Left colon (tissue), 2 donors: ENCODE measurements at regions not wholly inside any gene's neighbourhood (a gene's known extent, or its start where the extent isn't known, plus 50 kb on each side); places are given as distances from the start of the nearest gene placed in this dataset.
"Not testable (repeated sequence)": the region's sequence is repeated elsewhere in the genome, so short reads cannot be mapped to it uniquely, and the experiment has no call there.

Experiments used
- ATAC-seq: fragments of 200-7000 bp; cut with Tn5 transposase; one replicate; pipeline ENCODE4 v1.9.1; 2020; ENCODE audit warnings: mild to moderate bottlenecking, moderate library complexity
- DNase-seq, 2 donors: peaks; one replicate each; pipeline ENCODE4 v3.0.0-alpha.2; 2020
- intact Hi-C, 2 donors: fragments of 100-400 bp; cut with DNase I in 1 of 2; cut with micrococcal nuclease in 1 of 2; formaldehyde crosslinking; loops; one replicate each; pipeline versions ENCODE4 v1.11.2 to v1.14.0; 2022; cut with DNase I, micrococcal nuclease
- donor health status: DM: no; HTN: no; CAD: no.
- donor health status: DM: yes; HTN: yes; CAD: no.

DNA sequence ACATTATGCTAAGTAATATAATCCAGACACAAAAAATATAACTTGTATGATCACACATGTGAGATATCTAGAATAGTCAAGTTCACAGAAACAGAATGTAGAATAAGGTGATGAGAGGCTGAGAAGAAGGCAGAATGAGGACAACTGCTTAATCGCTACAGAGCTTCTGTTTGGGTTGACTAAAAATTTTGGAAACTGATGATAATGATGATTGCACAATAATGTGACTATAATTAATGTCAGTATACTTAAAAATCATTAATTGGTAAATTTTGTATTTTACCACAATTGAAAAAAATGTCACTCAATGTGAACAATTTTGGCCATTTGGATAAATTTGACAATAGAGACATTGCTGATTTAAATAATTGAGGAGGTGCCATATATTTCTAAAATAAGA lies 1374.4 kb upstream of the CDH8 start:
- DNase-seq = no peak
- ATAC-seq = no peak
- intact Hi-C loops = no loop called here

GRCh38 chr16:63403792-63404191 lies 1367.6 kb upstream of the CDH8 start:
- DNase-seq = no peak
- intact Hi-C loops = no loop called here
- no peak for ATAC-seq

DNA sequence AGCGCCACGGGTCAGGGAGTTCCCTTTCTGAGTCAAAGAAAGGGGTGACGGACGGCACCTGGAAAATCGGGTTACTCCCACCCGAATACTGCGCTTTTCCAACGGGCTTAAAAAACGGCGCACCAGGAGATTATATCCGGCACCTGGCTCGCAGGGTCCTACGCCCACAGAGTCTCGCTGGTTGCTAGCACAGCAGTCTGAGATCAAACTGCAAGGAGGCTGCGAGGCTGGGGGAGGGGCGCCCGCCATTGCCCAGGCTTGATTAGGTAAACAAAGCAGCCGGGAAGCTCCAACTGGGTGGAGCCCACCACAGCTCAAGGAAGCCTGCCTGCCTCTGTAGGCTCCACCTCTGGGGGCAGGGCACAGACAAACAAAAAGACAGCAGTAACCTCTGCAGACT lies 1352.0 kb upstream of the CDH8 start:
- intact Hi-C loops, ATAC-seq, DNase-seq: not testable (repeated sequence)

DNA sequence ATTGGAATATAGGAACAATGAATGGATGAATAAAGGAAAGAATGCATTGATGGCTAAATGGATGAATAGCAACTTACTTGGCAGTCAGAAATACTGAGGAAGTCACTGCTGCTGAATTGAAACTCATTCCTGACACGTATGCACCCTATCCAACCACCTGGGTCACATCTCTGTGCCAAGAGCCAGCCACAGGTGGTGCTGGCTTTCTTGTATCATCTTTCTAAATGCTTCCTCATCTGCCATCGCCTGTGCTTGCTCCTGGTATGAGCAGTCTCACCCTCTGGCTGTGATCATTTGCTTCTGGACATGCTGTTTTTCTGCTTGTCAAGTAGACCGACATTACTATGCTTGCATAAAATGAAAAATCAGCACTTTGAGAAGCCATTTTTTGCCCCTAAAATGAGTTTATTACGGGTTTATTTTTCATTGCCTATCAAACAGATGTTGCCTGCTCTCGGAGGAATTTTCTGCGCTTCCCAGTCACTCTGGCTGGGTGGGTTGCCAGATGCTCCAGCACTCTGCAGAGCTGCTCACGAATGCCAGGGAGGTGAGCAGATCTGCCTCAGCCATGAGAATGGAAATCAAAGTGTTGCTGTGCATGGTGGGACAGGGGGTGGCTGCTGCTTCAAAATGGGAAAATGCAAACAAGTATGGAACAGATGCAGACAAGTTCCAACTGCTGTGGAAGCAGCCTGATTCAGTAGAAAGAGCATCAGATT lies 1349.6 kb upstream of the CDH8 start:
- DNase-seq (no peak), ATAC-seq (no peak)
- intact Hi-C loops = no loop called here

- DNase-seq (no peak), ATAC-seq (no peak)
- intact Hi-C loops = no loop called here
These were observed 1337.5 kb upstream of the CDH8 start for GRCh38 chr16:63373744-63374143.

GRCh38 chr16:63372815-63373214 lies 1336.6 kb upstream of the CDH8 start:
- DNase-seq (no peak), ATAC-seq (peak; percentile 20)
- intact Hi-C loops = no loop called here

GRCh38 chr16:63372283-63372682 lies 1336.0 kb upstream of the CDH8 start:
- peak; percentile 66 for ATAC-seq
- intact Hi-C loops = no loop called here
- DNase-seq = no peak

DNA sequence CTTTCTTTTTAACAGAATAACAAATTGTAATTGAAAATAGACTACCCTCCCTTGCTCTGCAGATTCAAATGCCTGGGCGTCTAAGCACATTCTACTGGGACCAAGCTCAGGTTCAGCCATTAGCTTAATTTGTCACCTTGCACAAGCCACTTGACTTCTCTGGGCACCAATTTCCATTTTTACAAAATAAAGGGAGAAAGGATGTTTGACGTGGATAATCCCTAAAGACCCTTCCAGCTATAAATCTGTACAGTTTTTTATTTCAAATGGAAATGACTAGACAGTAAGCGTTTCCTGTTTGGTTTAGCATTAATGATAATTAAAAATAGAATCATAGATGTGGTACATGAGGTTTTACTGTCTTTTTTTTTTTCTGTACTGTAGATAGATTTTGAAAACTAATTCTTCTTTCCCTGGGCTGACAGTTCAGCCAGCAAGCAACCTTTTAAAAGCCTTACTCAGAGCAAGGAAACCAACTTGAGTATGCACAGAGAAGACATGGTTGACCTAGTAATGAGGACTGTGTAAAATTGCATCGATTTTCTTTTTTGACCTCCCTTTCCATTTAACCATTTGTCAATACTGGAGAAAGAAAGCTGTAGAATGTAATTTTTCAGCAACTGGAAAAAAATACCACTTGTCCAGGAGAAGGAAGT lies 1329.5 kb upstream of the CDH8 start:
- DNase-seq (no peak), ATAC-seq (no peak)
- intact Hi-C loops = loop anchor here in 1 of 2 donors (10.0 kb wide), 2 partner anchors 689 to 1749 kb away; no protein-coding TSS in a partner anchor

DNA sequence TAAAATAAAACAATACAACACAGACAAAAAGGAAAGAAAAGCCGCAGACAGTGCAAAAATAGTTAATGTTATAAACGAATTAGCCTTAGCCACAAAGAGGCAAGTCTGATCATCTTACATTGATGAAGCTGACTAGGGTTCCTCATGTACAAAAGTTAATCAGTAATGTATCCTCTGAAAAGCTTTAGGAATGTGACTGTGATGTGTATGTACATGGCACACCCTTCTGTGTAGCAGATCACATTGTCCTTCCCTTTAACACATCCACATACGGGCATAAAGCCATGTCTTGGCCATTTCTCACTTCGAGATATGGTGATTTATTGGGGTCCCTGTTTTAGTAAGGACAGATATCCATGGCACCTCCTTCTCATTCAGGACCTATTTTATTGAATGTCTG lies 1327.5 kb upstream of the CDH8 start:
- DNase-seq = no peak

GRCh38 chr16:63361032-63361624 lies 1324.9 kb upstream of the CDH8 start:
- intact Hi-C loops = loop anchor here in 1 of 2 donors (10.0 kb wide), 2 partner anchors 694 to 1754 kb away; no protein-coding TSS in a partner anchor
- DNase-seq (no peak), ATAC-seq (no peak)

More for the DNA sequence above, 1327.5 kb upstream of the CDH8 start:
- intact Hi-C loops = loop anchor here in 1 of 2 donors (10.0 kb wide), 2 partner anchors 691 to 1751 kb away; no protein-coding TSS in a partner anchor
- peak; percentile 98 for ATAC-seq

GRCh38 chr16:63349961-63350360 lies 1313.7 kb upstream of the CDH8 start:
- ATAC-seq (no peak), DNase-seq (no peak)
- intact Hi-C loops = no loop called here

- DNase-seq (no peak), ATAC-seq (no peak)
- intact Hi-C loops = no loop called here
These were observed 1309.8 kb upstream of the CDH8 start for GRCh38 chr16:63346000-63346399.

DNA sequence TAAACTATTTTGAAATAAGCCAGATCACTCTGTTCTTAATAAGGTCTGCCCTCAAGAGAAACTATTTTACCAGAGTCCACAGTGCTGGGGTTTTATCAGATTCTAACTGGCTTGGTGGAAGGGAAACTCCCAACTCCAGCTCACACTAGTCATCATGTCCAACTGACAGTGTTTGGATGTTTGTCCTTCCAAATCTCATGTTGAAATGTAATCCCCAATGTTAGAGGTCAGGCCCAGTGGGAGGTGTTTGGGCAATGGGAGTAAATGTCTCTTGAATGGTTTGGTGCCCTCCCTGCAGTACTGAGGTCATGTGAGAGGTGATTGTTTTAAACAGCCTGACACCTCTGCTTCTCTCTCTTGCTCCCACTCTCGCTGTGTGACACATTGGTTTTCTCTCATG lies 1301.0 kb upstream of the CDH8 start:
- intact Hi-C loops = no loop called here
- no peak for DNase-seq
- ATAC-seq = no peak

GRCh38 chr16:63331111-63331510 lies 1294.9 kb upstream of the CDH8 start:
- ATAC-seq = no peak
- intact Hi-C loops = no loop called here
- no peak for DNase-seq

- intact Hi-C loops = no loop called here
- ATAC-seq = no peak
These were observed 1290.6 kb upstream of the CDH8 start for GRCh38 chr16:63326736-63327339.

GRCh38 chr16:63323722-63324705 lies 1287.8 kb upstream of the CDH8 start:
- ATAC-seq (no peak), DNase-seq (no peak)
- intact Hi-C loops = no loop called here

More at GRCh38 chr16:63326736-63327339, 1290.6 kb upstream of the CDH8 start:
- DNase-seq = no peak

DNA sequence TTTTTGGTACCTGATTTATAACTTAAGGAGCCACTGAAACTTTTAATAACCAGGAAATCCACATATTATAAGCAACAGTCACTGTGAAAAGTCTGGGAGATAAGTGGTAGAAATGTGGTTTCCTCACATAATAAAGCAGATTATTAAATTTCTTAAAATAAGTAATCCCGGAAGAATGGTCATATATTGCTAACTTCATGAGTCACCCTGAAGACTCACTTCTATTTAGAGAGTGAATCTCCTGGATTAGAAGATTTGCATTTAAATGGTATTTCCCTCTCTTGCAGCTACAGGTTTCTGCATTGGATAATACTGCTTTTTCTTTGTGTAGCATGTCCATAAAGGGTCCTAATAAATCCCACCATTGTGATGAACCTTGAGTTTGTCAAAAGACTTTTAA lies 1286.8 kb upstream of the CDH8 start:
- DNase-seq (no peak), ATAC-seq (no peak)
- intact Hi-C loops = no loop called here

GRCh38 chr16:63315229-63315628 lies 1279.0 kb upstream of the CDH8 start:
- peak; percentile 76 for ATAC-seq

More at GRCh38 chr16:63315229-63315628, 1279.0 kb upstream of the CDH8 start:
- no peak for DNase-seq
- intact Hi-C loops = no loop called here
